ENCODE measurements at regions not wholly inside any gene's neighbourhood (a gene's known extent, or its start where the extent isn't known, plus 50 kb on each side); places are given as distances from the start of the nearest gene placed in this dataset.

DNA sequence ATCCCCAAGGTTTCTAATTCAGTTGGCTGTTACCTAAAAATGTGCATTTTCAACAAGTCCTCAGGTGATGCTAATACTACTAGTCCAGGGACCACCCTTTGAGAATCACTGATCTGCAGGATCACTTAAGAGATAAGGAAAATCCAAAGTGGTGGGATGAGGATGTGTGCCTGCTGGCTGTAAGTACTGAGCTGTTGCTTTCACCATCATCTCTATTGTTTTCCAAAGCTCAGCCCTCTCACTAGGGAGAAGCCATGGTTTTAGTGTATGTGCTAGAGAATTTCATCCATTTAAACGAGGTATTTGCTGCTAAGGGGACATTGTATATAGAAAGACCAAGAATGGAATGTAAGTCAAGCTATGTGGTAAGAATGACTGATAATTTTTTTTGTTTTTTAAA is 202.3 kb downstream of the KIF21A start:
- Mint-ChIP-seq H3K4me3 (no peak overlapping the region), H3K27ac (no peak overlapping the region), H3K4me1 (ENCODE audit: low read depth) (no peaks in the 10 kb centered on the region), H3K27me3 (peaks cover 1% of the 10 kb centered on the region), H3K36me3 (ENCODE audit: low read depth) (no peaks in the 10 kb centered on the region), H3K9me3 (no peaks in the 10 kb centered on the region)
- ATAC-seq (no peak), DNase-seq (no peak)
- intact Hi-C loops (cut with micrococcal nuclease), result no loop called here
- ChIA-PET CTCF (interaction anchor here (1.1 kb wide), 1 partner anchor 32 kb away, joined by 3 read pairs; no protein-coding TSS in a partner anchor), POLR2A (no interaction called here)
- TF ChIP-seq CTCF (IDR thresholded peaks at IDR 0.05), result no peak

GRCh38 chr12:39239490-39240486 is 203.1 kb downstream of the KIF21A start:
- Mint-ChIP-seq H3K27ac (no peak overlapping the region), H3K36me3 (ENCODE audit: low read depth) (no peaks in the 10 kb centered on the region), H3K4me1 (ENCODE audit: low read depth) (no peaks in the 10 kb centered on the region), H3K9me3 (no peaks in the 10 kb centered on the region), H3K4me3 (no peak overlapping the region), H3K27me3 (peaks cover 1% of the 10 kb centered on the region)
- DNase-seq (no peak), ATAC-seq (no peak)
- intact Hi-C loops (cut with micrococcal nuclease), result no loop called here
- no peak for TF ChIP-seq CTCF (IDR thresholded peaks at IDR 0.05)
- CTCF ChIA-PET, result interaction anchor here (0.8 to 1.1 kb wide), 2 partner anchors 33 to 78 kb away, joined by 3 read pairs; no protein-coding TSS in a partner anchor
- POLR2A ChIA-PET, result no interaction called here

DNA sequence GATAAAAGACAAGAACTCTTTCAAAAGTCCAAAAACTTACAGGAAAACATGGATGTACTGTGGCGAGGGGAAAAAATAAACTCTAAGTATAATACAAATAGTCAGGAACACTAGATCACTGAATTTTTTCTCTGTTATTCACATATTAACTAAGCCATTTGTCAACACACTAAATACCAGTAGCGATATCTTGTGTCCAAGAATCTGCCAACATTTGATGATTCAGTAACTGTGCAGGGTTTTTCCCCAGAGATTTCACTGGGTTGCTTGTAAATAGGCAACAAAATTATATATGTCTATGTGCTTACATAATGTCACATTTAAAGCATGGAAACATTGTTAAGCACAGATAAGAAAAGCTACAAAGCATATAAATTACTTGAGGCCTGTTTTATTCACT is 205.9 kb downstream of the KIF21A start:
- H3K4me3 Mint-ChIP-seq, result no peak overlapping the region

GRCh38 chr12:39235990-39236767 is 206.7 kb downstream of the KIF21A start:
- no peak for TF ChIP-seq CTCF (IDR thresholded peaks at IDR 0.05)
- ATAC-seq, result no peak
- CTCF ChIA-PET, result no interaction called here
- Mint-ChIP-seq H3K4me1 (ENCODE audit: low read depth) (no peaks in the 10 kb centered on the region), H3K9me3 (no peaks in the 10 kb centered on the region), H3K36me3 (ENCODE audit: low read depth) (no peaks in the 10 kb centered on the region), H3K27me3 (peaks cover 1% of the 10 kb centered on the region), H3K27ac (no peak overlapping the region), H3K4me3 (no peak overlapping the region)
- no peak for DNase-seq
- intact Hi-C loops (cut with micrococcal nuclease), result no loop called here
- POLR2A ChIA-PET, result no interaction called here

More for the DNA sequence above, 205.9 kb downstream of the KIF21A start:
- H3K27ac Mint-ChIP-seq, result no peak overlapping the region
- ChIA-PET CTCF (no interaction called here), POLR2A (no interaction called here)
- intact Hi-C loops (cut with micrococcal nuclease), result no loop called here
- H3K9me3 Mint-ChIP-seq, result no peaks in the 10 kb centered on the region
- H3K36me3 Mint-ChIP-seq (ENCODE audit: low read depth), result no peaks in the 10 kb centered on the region
- no peak for TF ChIP-seq CTCF (IDR thresholded peaks at IDR 0.05)
- ATAC-seq (no peak), DNase-seq (no peak)
- peaks cover 1% of the 10 kb centered on the region for H3K27me3 Mint-ChIP-seq
- no peaks in the 10 kb centered on the region for H3K4me1 Mint-ChIP-seq (ENCODE audit: low read depth)

DNA sequence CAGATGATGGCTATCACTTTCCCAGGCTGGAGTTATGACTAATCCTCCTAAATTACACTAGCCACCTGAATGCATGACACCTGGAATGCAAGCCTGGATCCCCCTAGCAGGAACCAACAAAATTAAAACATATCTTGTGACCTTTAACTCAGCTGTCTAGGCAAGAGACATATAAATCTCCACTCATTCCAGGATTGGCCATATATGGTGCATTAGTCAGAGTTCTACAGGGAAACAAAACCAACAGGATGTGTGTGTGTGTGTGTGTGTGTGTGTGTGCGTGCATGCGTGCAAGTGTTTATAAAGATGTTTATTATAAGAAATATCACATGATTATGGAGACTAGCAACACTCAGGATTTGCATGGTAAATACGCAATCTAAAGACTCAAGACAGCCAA is 212.8 kb downstream of the KIF21A start:
- no peak for TF ChIP-seq CTCF (IDR thresholded peaks at IDR 0.05)
- ChIA-PET POLR2A (no interaction called here), CTCF (no interaction called here)
- Mint-ChIP-seq H3K36me3 (ENCODE audit: low read depth) (no peaks in the 10 kb centered on the region), H3K27me3 (no peaks in the 10 kb centered on the region), H3K27ac (no peak overlapping the region), H3K4me3 (no peak overlapping the region), H3K4me1 (ENCODE audit: low read depth) (no peaks in the 10 kb centered on the region), H3K9me3 (no peaks in the 10 kb centered on the region)
- ATAC-seq (no peak), DNase-seq (peak; percentile 27)
- intact Hi-C loops (cut with micrococcal nuclease), result no loop called here
